Thymus (tissue), 11 donors: ENCODE measurements at regions not wholly inside any gene's neighbourhood (a gene's known extent, or its start where the extent isn't known, plus 50 kb on each side); places are given as distances from the start of the nearest gene placed in this dataset.
"Not testable (repeated sequence)": the region's sequence is repeated elsewhere in the genome, so short reads cannot be mapped to it uniquely, and the experiment has no call there.

Experiments used
- DNase-seq, 9 donors: peaks; one replicate each; pipeline ENCODE4 v3.0.0-alpha.2; 2013; ENCODE audit warnings: low spot score in 9 of 9, low read depth in 6 of 9, missing footprints in 1 of 9
- H3K27ac ChIP-seq, 2 donors: one replicate each; pipeline ENCODE4 v1.5.1; 2013; ENCODE audit warnings: control low read depth in 1 of 2, low read depth in 1 of 2, low read length in 1 of 2, mild to moderate bottlenecking in 1 of 2, moderate library complexity in 1 of 2
- H3K27me3 ChIP-seq, 2 donors: one replicate each; pipeline ENCODE4 v1.5.1; 2013; ENCODE audit warnings: low read length in 1 of 2; ENCODE audit not compliant: control insufficient read depth in 2 of 2, insufficient read depth in 1 of 2
- H3K36me3 ChIP-seq, 2 donors: one replicate each; pipeline ENCODE4 v1.5.1; 2013; ENCODE audit warnings: low read length in 1 of 2, mild to moderate bottlenecking in 1 of 2, moderate library complexity in 1 of 2; ENCODE audit not compliant: control insufficient read depth in 2 of 2, insufficient read depth in 2 of 2
- H3K4me1 ChIP-seq, 2 donors: one replicate each; pipeline ENCODE4 v1.5.1; 2013; ENCODE audit warnings: low read length in 2 of 2; ENCODE audit not compliant: control insufficient read depth in 2 of 2, insufficient read depth in 2 of 2
- H3K4me3 ChIP-seq, 2 donors: one replicate each; pipeline ENCODE4 v1.5.1; 2013; ENCODE audit warnings: low read length in 2 of 2, control low read depth in 1 of 2, mild to moderate bottlenecking in 1 of 2
- H3K9me3 ChIP-seq, 2 donors: one replicate each; pipeline ENCODE4 v1.5.1; 2013; ENCODE audit warnings: low read length in 1 of 2, mild to moderate bottlenecking in 1 of 2; ENCODE audit not compliant: control insufficient read depth in 2 of 2, insufficient read depth in 1 of 2
- WGBS: extraction: QIAGEN DNeasy Blood & Tissue Kit; methylation state at CpG from one replicate; pipeline ENCODE4 v1.1.7; 2013; 5-methylcytosine and 5-hydroxymethylcytosine counted together
- donor health status: healthy.

DNA sequence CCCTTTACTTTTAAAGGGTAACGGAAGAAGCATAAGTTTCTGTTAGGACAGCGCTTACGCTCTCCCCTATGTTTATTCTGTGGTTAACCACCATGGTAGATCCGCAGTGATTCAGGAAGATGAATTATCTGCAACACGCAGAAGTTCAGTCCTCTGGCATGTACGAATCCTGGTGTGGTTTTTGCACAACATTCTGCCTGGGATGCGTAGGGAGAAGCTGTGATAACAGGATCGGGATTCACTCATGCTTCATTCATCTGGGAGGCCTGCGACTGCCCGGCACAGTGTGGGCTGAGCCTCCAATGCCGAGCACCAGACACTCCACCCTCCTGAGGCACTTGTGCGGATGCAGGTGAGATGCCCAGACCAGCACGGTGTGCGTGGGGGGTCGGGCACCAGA, 84.6 kb upstream of the LPCAT1 start:
- DNase-seq, result peak in 1 of 9 donors; percentile 16
- H3K4me1 ChIP-seq, H3K27ac ChIP-seq, H3K9me3 ChIP-seq, H3K36me3 ChIP-seq, H3K27me3 ChIP-seq, H3K4me3 ChIP-seq: not testable (repeated sequence)
- 40% methylated on average over 15 of the region's 15 CpGs for WGBS

DNA sequence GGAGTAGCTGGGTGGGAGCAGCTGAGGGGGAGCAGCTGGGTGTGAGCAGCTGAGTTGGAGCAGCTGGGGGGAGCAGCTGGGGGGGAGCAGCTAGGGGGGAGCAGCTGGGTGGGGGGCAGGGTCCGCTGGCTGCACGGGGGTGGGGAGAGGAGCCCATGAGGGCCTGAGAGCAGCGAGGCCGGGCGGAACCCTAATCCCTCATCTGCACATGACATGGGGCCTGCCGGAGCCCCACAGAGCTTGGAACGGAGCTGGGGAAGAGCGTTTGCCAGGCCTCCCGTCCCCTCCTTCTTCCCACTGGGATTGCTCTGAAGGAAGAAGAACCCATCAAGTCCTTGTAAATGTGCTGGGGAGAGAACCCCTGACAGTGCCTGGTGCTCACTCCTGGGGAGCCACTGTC, 83.2 kb upstream of the LPCAT1 start:
- not testable (repeated sequence) for H3K36me3 ChIP-seq, H3K27ac ChIP-seq, H3K4me1 ChIP-seq, H3K9me3 ChIP-seq, DNase-seq, H3K27me3 ChIP-seq, H3K4me3 ChIP-seq
- WGBS, result 86% methylated on average over 9 of the region's 9 CpGs

DNA sequence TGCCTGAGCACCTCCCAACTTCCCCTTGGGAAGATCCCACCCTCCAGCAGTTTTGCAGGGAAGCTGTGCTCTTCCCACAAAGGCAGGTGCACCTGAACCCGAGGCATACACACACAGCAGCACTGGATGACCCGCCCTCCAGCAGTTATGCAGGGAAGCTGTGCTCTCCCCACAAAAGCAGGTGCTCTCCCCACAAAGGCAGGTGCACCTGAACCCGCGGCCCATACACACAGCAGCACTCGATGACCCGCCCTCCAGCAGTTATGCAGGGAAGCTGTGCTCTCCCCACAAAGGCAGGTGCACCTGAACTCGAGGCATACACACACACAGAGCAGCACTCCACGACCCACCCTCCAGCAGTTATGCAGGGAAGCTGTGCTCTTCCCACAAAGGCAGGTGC, 80.2 kb upstream of the LPCAT1 start:
- peak in 1 of 9 donors; percentile 8 for DNase-seq
- H3K36me3 ChIP-seq, result not testable (repeated sequence)
- 45% methylated on average over 8 of the region's 8 CpGs for WGBS

DNA sequence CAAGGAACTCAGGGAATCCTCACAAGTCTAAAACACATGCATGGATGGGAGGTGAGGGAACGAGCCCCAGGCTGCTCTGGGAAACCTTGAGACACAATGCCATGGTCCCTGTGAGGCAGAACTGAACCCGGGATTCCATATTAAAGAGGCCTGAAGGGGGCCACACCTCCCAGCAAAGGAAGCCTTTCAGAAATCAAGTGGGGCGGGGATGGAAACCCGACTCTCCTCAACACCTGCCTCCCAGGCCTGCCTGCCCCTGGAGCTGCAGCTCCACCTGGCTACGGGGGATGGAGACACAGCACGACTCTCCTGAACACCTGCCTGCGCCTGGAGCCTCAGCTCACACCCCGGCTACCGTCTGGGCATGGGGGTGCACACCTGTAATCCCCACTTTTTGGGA, 77.8 kb upstream of the LPCAT1 start:
- H3K9me3 ChIP-seq, H3K27ac ChIP-seq, H3K4me3 ChIP-seq, H3K4me1 ChIP-seq, H3K36me3 ChIP-seq, H3K27me3 ChIP-seq: not testable (repeated sequence)
- peak in 1 of 9 donors; percentile 18 for DNase-seq
- WGBS, result 73% methylated on average over 8 of the region's 9 CpGs

More for the DNA sequence above, 80.2 kb upstream of the LPCAT1 start:
- H3K4me3 ChIP-seq, H3K27me3 ChIP-seq, H3K9me3 ChIP-seq, H3K27ac ChIP-seq, H3K4me1 ChIP-seq: not testable (repeated sequence)

DNA sequence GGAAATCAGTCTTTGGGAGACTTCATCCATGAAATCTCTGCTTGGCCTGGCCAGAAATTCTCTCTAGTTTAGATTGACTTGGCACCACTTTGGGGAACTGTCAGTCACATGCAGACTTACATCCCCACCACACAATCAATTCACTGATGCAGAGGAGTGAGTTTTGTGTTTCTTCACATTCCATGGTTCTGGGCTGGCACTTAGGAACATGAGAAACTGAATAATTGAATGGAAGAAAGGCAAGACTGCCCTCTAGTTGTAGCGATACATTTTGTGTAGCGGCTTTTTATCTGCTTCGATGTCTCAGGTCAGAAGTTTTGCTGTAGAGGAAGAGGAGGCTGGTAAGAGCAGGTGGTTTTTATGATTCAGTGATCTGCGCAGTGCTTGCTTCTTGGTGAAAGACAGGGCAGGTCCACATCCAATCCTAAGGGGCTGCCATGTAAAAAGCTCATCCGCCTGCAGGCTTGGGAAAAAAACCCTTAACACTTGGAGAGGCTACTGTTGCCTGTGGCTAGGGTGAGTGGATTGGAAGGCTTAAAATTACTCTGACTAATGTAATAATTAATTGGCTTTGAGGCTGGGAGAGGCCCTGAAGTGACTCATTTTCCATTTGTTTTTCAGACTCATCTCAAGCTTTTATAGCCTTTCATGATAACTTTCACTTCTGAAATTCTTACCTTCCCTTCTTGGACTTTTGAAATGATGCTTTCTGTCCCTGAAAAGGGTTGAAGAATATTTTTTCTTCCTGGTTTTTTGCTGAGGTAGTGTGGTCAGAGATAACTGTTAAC, 75.4 kb upstream of the LPCAT1 start:
- 68% methylated on average over 5 of the region's 5 CpGs for whole genome bisulfite sequencing
- H3K27ac ChIP-seq, H3K4me1 ChIP-seq, H3K27me3 ChIP-seq, H3K9me3 ChIP-seq, H3K4me3 ChIP-seq, H3K36me3 ChIP-seq: not testable (repeated sequence)
- peak in 3 of 9 donors; percentile 13 to 55 (median 21) for DNase-seq

DNA sequence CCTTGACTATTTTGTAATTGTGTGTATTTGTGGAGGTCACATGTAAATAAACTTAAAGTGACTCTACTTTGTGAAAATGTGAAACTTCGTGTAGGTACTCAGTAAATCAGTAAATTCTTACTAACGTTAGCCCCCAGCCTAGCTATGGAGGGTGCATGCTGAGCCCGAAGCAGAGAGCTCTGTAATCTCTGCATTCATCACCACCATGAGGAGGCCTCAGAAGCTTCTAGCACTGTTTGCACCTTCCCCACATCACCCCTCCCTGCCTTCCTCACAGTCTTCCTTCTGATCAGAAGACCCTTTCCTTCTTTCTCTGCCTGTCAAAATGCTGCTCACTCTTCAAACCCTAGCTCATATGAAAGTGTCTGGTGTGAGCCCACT, 73.3 kb upstream of the LPCAT1 start:
- H3K9me3 ChIP-seq, H3K27ac ChIP-seq, H3K27me3 ChIP-seq, H3K4me3 ChIP-seq, H3K4me1 ChIP-seq, H3K36me3 ChIP-seq: not testable (repeated sequence)
- WGBS, result 92% methylated on average over 3 of the region's 3 CpGs
- peak in 2 of 9 donors; percentile 29 to 37 for DNase-seq

DNA sequence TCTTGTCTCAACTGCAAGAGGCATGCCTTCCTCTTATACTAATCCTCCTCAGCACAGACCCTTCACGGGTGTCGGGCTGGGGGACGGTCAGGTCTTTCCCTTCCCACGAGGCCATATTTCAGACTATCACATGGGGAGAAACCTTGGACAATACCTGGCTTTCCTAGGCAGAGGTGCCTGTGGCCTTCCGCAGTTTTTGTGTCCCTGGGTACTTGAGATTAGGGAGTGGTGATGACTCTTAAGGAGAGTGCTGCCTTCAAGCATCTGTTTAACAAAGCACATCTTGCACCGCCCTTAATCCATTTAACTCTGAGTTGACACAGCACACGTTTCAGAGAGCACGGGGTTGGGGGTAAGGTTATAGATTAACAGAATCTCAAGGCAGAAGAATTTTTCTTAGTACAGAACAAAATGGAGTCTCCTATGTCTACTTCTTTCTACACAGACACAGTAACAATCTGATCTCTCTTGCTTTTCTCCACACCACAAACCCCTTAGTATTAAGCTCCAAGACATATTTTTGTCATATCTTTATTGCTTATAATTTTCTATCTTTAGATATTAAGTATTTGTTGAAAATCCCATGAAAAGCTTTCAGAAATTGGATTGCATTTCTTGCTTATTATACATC, 72.8 kb upstream of the LPCAT1 start:
- not testable (repeated sequence) for H3K27ac ChIP-seq, H3K36me3 ChIP-seq, H3K4me3 ChIP-seq, H3K4me1 ChIP-seq, DNase-seq, H3K9me3 ChIP-seq, H3K27me3 ChIP-seq
- 96% methylated on average over 8 of the region's 8 CpGs for WGBS

DNA sequence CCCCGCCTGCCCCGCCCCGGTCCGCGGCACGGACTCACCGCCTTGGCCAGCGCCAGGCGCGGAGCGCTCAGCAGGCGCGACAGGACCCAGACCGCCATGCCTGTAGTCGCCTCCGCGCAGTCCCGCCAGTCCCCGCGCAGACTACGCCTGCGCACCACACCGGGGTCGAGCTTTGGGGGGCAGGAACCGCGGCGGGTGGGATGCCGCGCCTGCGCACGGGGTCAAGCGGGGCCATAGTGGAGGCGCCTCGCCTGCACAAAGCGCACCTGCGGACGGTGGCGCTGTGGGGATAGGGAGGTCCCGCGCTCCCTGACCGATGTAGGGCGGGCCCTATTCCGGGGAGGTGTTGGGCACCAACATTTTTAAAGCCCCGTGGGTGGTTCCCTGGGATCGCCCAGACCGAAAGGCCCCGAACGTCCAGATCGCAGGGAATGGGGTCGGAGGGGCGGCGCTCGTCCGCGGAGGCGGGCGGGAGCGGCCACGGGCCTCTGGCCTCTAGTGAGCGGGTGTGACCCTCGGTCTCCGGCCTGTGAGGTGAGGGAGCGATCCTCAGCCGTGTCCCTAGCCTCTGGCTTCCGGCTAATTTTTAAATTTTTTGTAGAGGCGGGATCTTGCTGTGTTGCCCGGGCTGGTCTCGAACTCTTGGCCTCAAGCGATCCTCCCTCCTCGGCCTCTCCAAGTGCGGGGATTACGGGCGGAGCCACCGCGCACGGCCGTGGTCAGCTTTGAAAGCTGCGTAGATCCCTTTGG, 70.8 kb upstream of the LPCAT1 start:
- 21% methylated on average over 78 of the region's 78 CpGs for WGBS
- no peaks in the 10 kb centered on the region for H3K36me3 ChIP-seq
- H3K27ac ChIP-seq, result peak overlapping the region in 1 of 2 donors; percentile 18
- H3K27me3 ChIP-seq, result peaks cover 0 to 2% of the 10 kb centered on the region in 2 donors
- H3K4me1 ChIP-seq, result peaks cover 0 to 7% of the 10 kb centered on the region in 2 donors
- no peaks in the 10 kb centered on the region for H3K9me3 ChIP-seq
- peak; percentile 34 to 91 (median 77) for DNase-seq
- peak overlapping the region; percentile 65 to 66 for H3K4me3 ChIP-seq

DNA sequence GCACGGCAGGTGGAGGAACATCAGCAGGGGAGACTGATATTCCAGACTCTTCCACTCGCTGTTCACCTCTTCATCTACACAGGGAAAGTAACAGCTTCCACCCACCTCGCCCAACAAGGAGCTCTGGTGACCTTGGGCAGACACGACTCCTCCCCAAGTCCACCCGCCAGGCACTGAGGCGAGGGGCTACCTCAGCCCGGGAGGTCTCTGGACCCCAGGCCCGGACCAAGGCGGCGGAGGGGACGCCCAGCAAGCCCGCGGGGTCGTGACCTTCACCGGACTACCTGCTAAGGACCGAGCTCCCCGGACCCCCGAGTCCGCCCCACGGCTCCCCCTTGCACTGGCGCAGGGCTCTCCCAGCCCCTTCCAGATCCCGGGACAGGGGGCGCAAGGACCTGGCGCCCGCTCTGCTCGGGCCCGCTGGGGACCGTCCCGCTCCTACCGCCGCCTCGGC, 70.2 kb upstream of the LPCAT1 start:
- Histone ChIP-seq H3K27ac (peak overlapping the region in 1 of 2 donors; percentile 42), H3K27me3 (peaks cover 0 to 2% of the 10 kb centered on the region in 2 donors), H3K4me3 (peak overlapping the region; percentile 65 to 66), H3K36me3 (peaks cover 0 to 2% of the 10 kb centered on the region in 2 donors), H3K4me1 (peaks cover 0 to 7% of the 10 kb centered on the region in 2 donors), H3K9me3 (no peaks in the 10 kb centered on the region)
- DNase-seq, result peak in 2 of 9 donors; percentile 14 to 15
- WGBS, result 20% methylated on average over 32 of the region's 32 CpGs
